K562 (cell line): ENCODE measurements at regions not wholly inside any gene's neighbourhood (a gene's known extent, or its start where the extent isn't known, plus 50 kb on each side); places are given as distances from the start of the nearest gene placed in this dataset.

Source experiments
- ATAC-seq: fragments of 200-7000 bp; cut with Tn5 transposase; 3 replicates; pipeline ENCODE4 v1.9.1; 2020; ENCODE audit warnings: moderate library complexity
- BruUV-seq: library from RNA; stranded (reverse); fragments of 400-500 nt; replicated peaks from 2 replicates; lab custom pipeline; 2021; lab: Mats Ljungman, UMichigan
- CTCF ChIA-PET: fragments of 300-600 bp; formaldehyde crosslinking; extraction: SDS; loops from one replicate; lab custom pipeline; 2021; ENCODE audit warnings: low intra/inter-chr PET ratio; lab: Yijun Ruan, JAX
- POLR2A ChIA-PET: fragments of 300-600, 350-650 bp; sonication (Branson Sonifier 250); formaldehyde crosslinking; extraction: SDS; loops from one replicate; lab custom pipeline; 2021; ENCODE audit warnings: antibody characterized with exemption, inconsistent platforms; lab: Yijun Ruan, JAX
- DNase-seq, 4 experiments: peaks; one replicate each; pipeline versions ENCODE4 v3.0.0 to v3.0.0-alpha.2; 2011 to 2018; ENCODE audit warnings: low spot score in 3 of 4, mixed read lengths in 3 of 4; ENCODE audit errors: extremely low read depth in 1 of 4
- FAIRE-seq: peaks from 2 replicates; lab custom pipeline; 2011; peaks lifted over from hg19 to GRCh38; lab: Jason Lieb, UNC
- H2AFZ ChIP-seq: 2 replicates; pipeline ENCODE4 v1.6.0; 2011; ENCODE audit warnings: low read depth, low read length, control low read depth, inconsistent platforms
- H3K27ac ChIP-seq: fragments of 200-600 bp; 3 replicates; pipeline ENCODE4 v1.8.0; 2011; ENCODE audit warnings: low read depth, mild to moderate bottlenecking, control low read depth, inconsistent platforms, low read length, moderate library complexity, mixed read lengths; ENCODE audit errors: extremely low read depth
- H3K27me3 ChIP-seq, 2 experiments: fragments of 300-600 bp in 1 of 2; 2 replicates in 1 of 2; 3 replicates in 1 of 2; pipeline versions ENCODE4 v1.6.0 to v1.8.0; 2011; ENCODE audit warnings: inconsistent platforms in 2 of 2, low read length in 2 of 2, mild to moderate bottlenecking in 1 of 2, mixed read lengths in 1 of 2, moderate library complexity in 1 of 2; ENCODE audit not compliant: control insufficient read depth in 2 of 2, insufficient read depth in 2 of 2
- H3K36me3 ChIP-seq: fragments of 300-600 bp; 3 replicates; pipeline ENCODE4 v1.8.0; 2011; ENCODE audit warnings: mild to moderate bottlenecking, low read length, inconsistent platforms; ENCODE audit not compliant: control insufficient read depth, insufficient read depth
- H3K4me1 ChIP-seq, 2 experiments: fragments of 200-600 bp in 1 of 2; replicated peaks in 1 of 2; 2 replicates in 1 of 2; 3 replicates in 1 of 2; pipeline versions ENCODE4 v1.5.1 to v1.8.0; 2011; ENCODE audit warnings: inconsistent platforms in 2 of 2, low read length in 2 of 2, mild to moderate bottlenecking in 1 of 2, mixed read lengths in 1 of 2, moderate library complexity in 1 of 2; ENCODE audit not compliant: control insufficient read depth in 2 of 2, insufficient read depth in 2 of 2
- H3K4me2 ChIP-seq: 2 replicates; pipeline ENCODE4 v1.6.1; 2011; ENCODE audit warnings: low read length, control low read depth, inconsistent platforms, mixed read lengths; ENCODE audit not compliant: insufficient read depth
- H3K4me3 ChIP-seq: fragments of 200-600 bp; sonication (generic), shearing (Covaris generic); 2 replicates; pipeline ENCODE4 v1.5.1; 2016; ENCODE audit warnings: control low read depth, inconsistent platforms
- H3K79me2 ChIP-seq: fragments of 200-600 bp; 3 replicates; pipeline ENCODE4 v1.8.0; 2011; ENCODE audit warnings: low read length, inconsistent platforms; ENCODE audit not compliant: control insufficient read depth, insufficient read depth
- H3K9ac ChIP-seq, 2 experiments: 2 replicates each; pipeline versions ENCODE4 v1.6.0 to v1.6.1; 2011; ENCODE audit warnings: low read depth in 2 of 2, low read length in 2 of 2, control low read depth in 1 of 2, inconsistent platforms in 1 of 2, mild to moderate bottlenecking in 1 of 2, mixed read lengths in 1 of 2; ENCODE audit not compliant: insufficient read depth in 1 of 2
- H3K9me1 ChIP-seq: one replicate; pipeline ENCODE4 v1.6.0; 2011; ENCODE audit warnings: inconsistent platforms, mild to moderate bottlenecking, low read length, moderate library complexity; ENCODE audit not compliant: control insufficient read depth, insufficient read depth
- H3K9me3 ChIP-seq: replicated peaks from 2 replicates; pipeline ENCODE4 v1.5.1; 2011; ENCODE audit warnings: low read depth, low read length, inconsistent platforms; ENCODE audit not compliant: control insufficient read depth, insufficient read depth
- H4K20me1 ChIP-seq: replicated peaks from 2 replicates; pipeline ENCODE4 v1.6.1; 2011; ENCODE audit warnings: low read length, inconsistent platforms, mixed read lengths; ENCODE audit not compliant: control insufficient read depth, insufficient read depth
- BCLAF1 ChIP-seq, 2 experiments: fragments of 450-650 bp in 1 of 2; IDR thresholded peaks; 2 replicates each; pipeline ENCODE4 v1.6.1; 2011 to 2017; ENCODE audit warnings: low read depth in 2 of 2, antibody characterized with exemption in 1 of 2, borderline replicate concordance in 1 of 2, low read length in 1 of 2, mild to moderate bottlenecking in 1 of 2, mixed read lengths in 1 of 2; ENCODE audit not compliant: control insufficient read depth in 1 of 2
- CCNT2 ChIP-seq: IDR thresholded peaks from 2 replicates; pipeline ENCODE4 v1.6.1; 2011; ENCODE audit warnings: borderline replicate concordance, low read depth, mild to moderate bottlenecking, moderate library complexity, mixed read lengths, low read length; ENCODE audit not compliant: insufficient read length; ENCODE audit errors: extremely low read depth
- DIDO1 ChIP-seq: fragments of 450-650 bp; IDR thresholded peaks from 2 replicates; pipeline ENCODE4 v1.6.1; 2016; ENCODE audit warnings: low read depth, missing biosample characterization, missing genetic modification characterization
- FOXP1 ChIP-seq: sonication (generic); formaldehyde crosslinking; IDR thresholded peaks from 2 replicates; pipeline ENCODE4 v1.8.0; 2022; ENCODE audit warnings: mild to moderate bottlenecking, missing genetic modification reagents
- KLF13 ChIP-seq: fragments of 450-650 bp; IDR thresholded peaks from 2 replicates; pipeline ENCODE4 v1.6.1; 2016; ENCODE audit warnings: missing genetic modification characterization, low read depth, mild to moderate bottlenecking, missing compliant biosample characterization, moderate library complexity, borderline replicate concordance
- MIER1 ChIP-seq: fragments of 450-650 bp; IDR thresholded peaks from 2 replicates; pipeline ENCODE4 v1.6.1; 2016; ENCODE audit warnings: antibody characterized with exemption, mild to moderate bottlenecking, low read depth
- PHF8 ChIP-seq: fragments of 200-600 bp; sonication (generic); IDR thresholded peaks from 2 replicates; pipeline ENCODE4 v1.6.1; 2012; ENCODE audit warnings: mixed run types, mild to moderate bottlenecking, inconsistent platforms, low read length, moderate library complexity, borderline replicate concordance
- PRMT5 ChIP-seq: sonication (generic); formaldehyde crosslinking; IDR thresholded peaks from 2 replicates; pipeline ENCODE4 v1.5.0; 2020; ENCODE audit warnings: missing genetic modification reagents
- PYGO2 ChIP-seq: fragments of 450-650 bp; IDR thresholded peaks from 2 replicates; pipeline ENCODE4 v1.6.1; 2016; ENCODE audit warnings: mild to moderate bottlenecking, missing genetic modification characterization, moderate library complexity, missing compliant biosample characterization
- TRIM24 ChIP-seq, 2 experiments: fragments of 450-650 bp; IDR thresholded peaks; 2 replicates each; pipeline ENCODE4 v1.6.1; 2016
- ZNF12 ChIP-seq: sonication (generic); formaldehyde crosslinking; IDR thresholded peaks from 2 replicates; pipeline ENCODE4 v1.4.0; 2020; ENCODE audit warnings: mild to moderate bottlenecking, missing genetic modification reagents
- ZNF184 ChIP-seq: sonication (generic); formaldehyde crosslinking; IDR thresholded peaks from 2 replicates; pipeline ENCODE4 v1.5.0; 2020; ENCODE audit warnings: missing genetic modification reagents
- ZNF197 ChIP-seq: fragments of 200-800 bp; sonication (Bioruptor generic); IDR thresholded peaks from 2 replicates; pipeline ENCODE4 v1.6.1; 2016; ENCODE audit warnings: low read depth, missing genetic modification characterization, missing compliant biosample characterization
- ZNF644 ChIP-seq: fragments of 200-800 bp; sonication (Bioruptor generic); IDR thresholded peaks from 2 replicates; pipeline ENCODE4 v1.6.1; 2016; ENCODE audit warnings: low read depth, missing genetic modification characterization, missing compliant biosample characterization
- WGBS: fragments of 100-300 bp; shearing (Covaris generic); methylation state at CpG from one replicate; pipeline ENCODE4 v1.1.6; 2016; ENCODE audit warnings: low coverage, mixed read lengths; ENCODE audit not compliant: insufficient coverage; ENCODE audit errors: missing lambda C conversion rate; 5-methylcytosine and 5-hydroxymethylcytosine counted together
- in situ Hi-C: fragments of 300-500 bp; cut with MboI; formaldehyde crosslinking; loops from 4 replicates; pipeline ENCODE4 v1.15.0; 2018; ENCODE audit warnings: inconsistent platforms, mixed read lengths
- intact Hi-C: fragments of 100-400 bp; cut with micrococcal nuclease; formaldehyde crosslinking; loops from 2 replicates; pipeline ENCODE4 v1.14.2; 2022
- TF ChIP-seq, protein P1 (sequence below): fragments of 250-450 bp; sonication (Bioruptor Pico); IDR thresholded peaks from 2 replicates; pipeline ENCODE4 v1.5.0; 2021; ENCODE audit warnings: mild to moderate bottlenecking, moderate library complexity

DNA sequence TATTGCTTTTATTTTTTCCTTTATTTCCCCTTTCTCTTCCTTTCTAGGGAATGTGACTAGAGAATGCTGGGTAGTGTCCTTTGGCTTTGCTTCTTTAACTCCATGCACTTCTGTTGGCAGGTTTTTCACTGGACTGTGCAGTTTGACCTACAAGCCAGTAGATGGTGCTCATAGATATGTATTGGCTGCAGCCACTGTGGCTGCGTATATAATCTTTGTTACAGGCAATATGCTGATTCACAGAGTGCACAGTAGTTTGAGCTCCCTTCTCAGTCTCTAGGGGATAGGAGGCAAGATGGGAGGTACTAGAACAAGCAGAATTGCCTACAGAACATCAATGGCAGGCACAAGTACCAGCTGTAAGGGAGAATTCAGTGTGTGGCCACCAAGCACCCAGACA lies 503.5 kb downstream of the LRFN5 start (continued):
- TF ChIP-seq CCNT2 (no peak), PRMT5 (CRISPR knock-in tag) (no peak), TRIM24 (IDR thresholded peaks at IDR 0.05) (no peak), ZNF12 (no peak), MIER1 (no peak), KLF13 (no peak)

DNA sequence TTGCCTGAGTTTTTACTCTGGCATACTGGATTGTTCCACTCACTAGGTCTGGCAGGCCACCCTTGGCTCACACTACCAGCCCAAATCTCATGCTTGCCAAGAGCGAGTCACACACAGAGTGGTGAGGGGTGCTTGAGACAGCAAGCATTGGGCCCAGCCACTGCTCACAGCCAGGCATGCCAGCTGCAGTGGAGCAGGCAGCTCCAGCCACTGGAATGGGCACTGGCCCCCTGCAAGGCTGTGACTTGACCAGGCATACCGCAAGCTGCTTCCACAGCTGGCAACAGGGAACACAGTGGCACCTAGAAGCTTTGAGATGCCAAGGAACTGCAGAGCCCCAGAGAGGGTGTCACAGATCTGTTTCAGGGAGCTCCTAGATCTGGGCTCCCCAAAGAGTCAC lies 488.5 kb downstream of the LRFN5 start:
- no peaks in the 10 kb centered on the region for H3K9me3 ChIP-seq
- DNase-seq (no peak), ATAC-seq (no peak), FAIRE-seq (no peak)
- intact Hi-C loops, result no loop called here
- H3K4me2 ChIP-seq, result no peak overlapping the region
- no peak overlapping the region for H2AFZ ChIP-seq
- H3K36me3 ChIP-seq, result no peaks in the 10 kb centered on the region
- ChIA-PET CTCF (no interaction called here), POLR2A (no interaction called here)
- no peaks in the 10 kb centered on the region for H3K4me1 ChIP-seq
- no peaks in the 10 kb centered on the region for H3K9me1 ChIP-seq
- no TSS peak for BruUV-seq
- H3K4me3 ChIP-seq, result no peak overlapping the region
- WGBS, result 0% methylated on average over 2 of the region's 2 CpGs
- no peaks in the 10 kb centered on the region for H3K79me2 ChIP-seq
- no peaks in the 10 kb centered on the region for H4K20me1 ChIP-seq
- H3K9ac ChIP-seq, result no peak overlapping the region
- in situ Hi-C loops, result no loop called here
- H3K27ac ChIP-seq, result no peak overlapping the region
- H3K27me3 ChIP-seq, result no peaks in the 10 kb centered on the region
- TF ChIP-seq ZNF184, result no peak
- TF ChIP-seq ZNF644, result no peak
- no peak for TF ChIP-seq BCLAF1 (IDR thresholded peaks at IDR 0.05; ENCODE audit: borderline replicate concordance in 1 of 2, control insufficient read depth in 1 of 2, low read depth in 2 of 2, low read length in 1 of 2)
- TF ChIP-seq DIDO1, result no peak
- TF ChIP-seq PYGO2 (tag), result no peak
- no peak for TF ChIP-seq CCNT2
- no peak for TF ChIP-seq KLF13
- TF ChIP-seq FOXP1 (CRISPR knock-in tag), result no peak
- no peak for TF ChIP-seq ZNF197
- TF ChIP-seq, protein P1, sequence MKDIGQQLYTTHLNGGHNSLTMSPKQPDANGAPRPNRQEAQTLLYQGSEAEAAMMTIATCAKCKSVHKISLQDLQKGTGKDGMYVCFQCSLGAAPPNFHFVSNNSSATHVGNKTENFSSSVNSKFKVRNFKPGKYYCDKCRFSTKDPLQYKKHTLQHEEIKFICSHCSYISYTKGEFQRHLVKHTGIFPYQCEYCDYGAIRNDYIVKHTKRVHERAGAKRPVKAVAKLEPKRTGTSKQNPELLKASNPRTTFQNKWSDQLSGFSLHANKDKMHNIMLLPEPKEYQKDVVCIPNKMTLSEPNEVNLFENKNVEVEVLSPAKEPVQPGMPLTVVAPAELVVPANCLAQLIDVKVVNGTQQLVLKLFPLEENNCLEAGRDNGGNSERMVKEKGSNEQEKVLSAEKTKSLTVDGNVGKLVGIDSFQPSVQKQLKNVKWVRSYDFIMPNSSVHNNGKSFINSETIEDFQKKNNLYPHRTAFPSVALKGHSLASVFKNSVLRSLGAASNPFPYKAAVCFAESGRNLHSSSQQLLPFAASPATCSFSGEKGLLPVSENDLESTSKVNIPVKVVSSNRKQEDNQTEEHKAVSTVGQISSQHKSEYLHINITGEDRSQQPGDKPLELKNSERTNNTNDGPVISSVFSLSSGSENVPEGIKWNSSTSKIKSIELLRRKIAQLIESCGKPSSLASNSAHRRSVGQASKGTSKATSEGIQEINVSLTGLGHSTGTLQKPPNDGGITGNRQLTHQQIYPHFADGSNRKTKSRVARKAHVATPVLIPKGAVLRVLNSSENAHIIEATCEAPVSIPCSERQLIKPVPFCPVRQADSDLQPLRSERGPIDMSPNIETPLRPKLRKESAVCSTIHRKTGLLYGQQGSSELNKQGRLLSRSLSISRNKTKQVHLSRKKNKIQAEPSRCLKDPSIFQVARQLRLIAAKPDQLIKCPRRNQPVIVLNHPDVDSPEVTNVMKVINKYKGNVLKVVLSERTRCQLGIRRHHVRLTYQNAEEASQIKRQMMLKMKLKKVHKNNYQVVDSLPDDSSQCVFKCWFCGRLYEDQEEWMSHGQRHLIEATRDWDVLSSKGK, result no peak
- TF ChIP-seq PHF8, result no peak
